ENCODE measurements at regions not wholly inside any gene's neighbourhood (a gene's known extent, or its start where the extent isn't known, plus 50 kb on each side); places are given as distances from the start of the nearest gene placed in this dataset.

- TF ChIP-seq CTCF (conservative IDR thresholded peaks at IDR 0.05) = no peak
- TF ChIP-seq EZH2 (IDR thresholded peaks at IDR 0.05; ENCODE audit: low read depth) = no peak
Measured at GRCh38 chr6:139540276-139540675, 165.8 kb upstream of the CITED2 start.

Data from PC-9 (cell line).